Smooth muscle cell (in vitro differentiated cells): ENCODE measurements at regions not wholly inside any gene's neighbourhood (a gene's known extent, or its start where the extent isn't known, plus 50 kb on each side); places are given as distances from the start of the nearest gene placed in this dataset.

Experiments used
- DNase-seq: peaks from one replicate; lab custom pipeline; 2025; ENCODE audit not compliant: unreplicated experiment; lab: John Stamatoyannopoulos, UW
- H2AFZ ChIP-seq: fragments of 200-600 bp; sonication (generic); 2 replicates; pipeline ENCODE4 v1.6.0; 2016; ENCODE audit warnings: antibody characterized with exemption, low read depth, mild to moderate bottlenecking
- H3F3A ChIP-seq: fragments of 200-600 bp; sonication (generic); 2 replicates; pipeline ENCODE4 v1.6.0; 2017; ENCODE audit warnings: antibody characterized with exemption, low read depth
- H3K27ac ChIP-seq: fragments of 200-600 bp; sonication (generic); 2 replicates; pipeline ENCODE4 v1.5.1; 2016; ENCODE audit warnings: low read depth, mild to moderate bottlenecking
- H3K27me3 ChIP-seq: fragments of 200-600 bp; sonication (generic); 2 replicates; pipeline ENCODE4 v1.6.1; 2016; ENCODE audit warnings: low read depth, mild to moderate bottlenecking
- H3K36me3 ChIP-seq: fragments of 200-600 bp; sonication (generic); 2 replicates; pipeline ENCODE4 v1.5.1; 2016; ENCODE audit warnings: low read depth
- H3K4me1 ChIP-seq: fragments of 200-600 bp; sonication (generic); 2 replicates; pipeline ENCODE4 v1.5.1; 2016; ENCODE audit warnings: low read depth
- H3K4me2 ChIP-seq: fragments of 200-600 bp; sonication (generic); 2 replicates; pipeline ENCODE4 v1.6.0; 2016; ENCODE audit warnings: mild to moderate bottlenecking
- H3K4me3 ChIP-seq: fragments of 200-600 bp; sonication (generic); 2 replicates; pipeline ENCODE4 v1.5.1; 2016; ENCODE audit warnings: mild to moderate bottlenecking
- H3K79me2 ChIP-seq: fragments of 200-600 bp; sonication (generic); 2 replicates; pipeline ENCODE4 v1.6.0; 2016; ENCODE audit warnings: low read depth, mild to moderate bottlenecking
- H3K9ac ChIP-seq: fragments of 200-600 bp; sonication (generic); 2 replicates; pipeline ENCODE4 v1.6.0; 2016; ENCODE audit warnings: low read depth
- H3K9me3 ChIP-seq: fragments of 200-600 bp; sonication (generic); replicated peaks from 2 replicates; pipeline ENCODE4 v1.5.1; 2016; ENCODE audit warnings: low read depth
- H4K20me1 ChIP-seq: fragments of 200-600 bp; sonication (generic); 2 replicates; pipeline ENCODE4 v1.6.0; 2016; ENCODE audit warnings: low read depth
- WGBS: methylation state at CpG from one replicate; pipeline ENCODE4 v1.1.7; 2016; ENCODE audit warnings: low lambda C conversion rate; 5-methylcytosine and 5-hydroxymethylcytosine counted together
- TF ChIP-seq, protein P1 (sequence below): fragments of 200-600 bp; sonication (generic); IDR thresholded peaks from 2 replicates; pipeline ENCODE4 v1.5.1; 2017; ENCODE audit warnings: borderline replicate concordance, mild to moderate bottlenecking, antibody characterized with exemption; ENCODE audit not compliant: insufficient read depth, poor library complexity, severe bottlenecking

- no peaks in the 10 kb centered on the region for H3K4me1 ChIP-seq
- no peaks in the 10 kb centered on the region for H3K27me3 ChIP-seq
- no peak for DNase-seq
- H4K20me1 ChIP-seq, result no peaks in the 10 kb centered on the region
- 83% methylated on average over 7 of the region's 7 CpGs for WGBS
- H3K36me3 ChIP-seq, result no peaks in the 10 kb centered on the region
- no peak overlapping the region for H3K27ac ChIP-seq
- H3K4me3 ChIP-seq, result no peak overlapping the region
- H3K9me3 ChIP-seq, result no peaks in the 10 kb centered on the region
- H3K9ac ChIP-seq, result no peak overlapping the region
- H2AFZ ChIP-seq, result no peak overlapping the region
- H3K4me2 ChIP-seq, result no peak overlapping the region
- TF ChIP-seq, protein P1, sequence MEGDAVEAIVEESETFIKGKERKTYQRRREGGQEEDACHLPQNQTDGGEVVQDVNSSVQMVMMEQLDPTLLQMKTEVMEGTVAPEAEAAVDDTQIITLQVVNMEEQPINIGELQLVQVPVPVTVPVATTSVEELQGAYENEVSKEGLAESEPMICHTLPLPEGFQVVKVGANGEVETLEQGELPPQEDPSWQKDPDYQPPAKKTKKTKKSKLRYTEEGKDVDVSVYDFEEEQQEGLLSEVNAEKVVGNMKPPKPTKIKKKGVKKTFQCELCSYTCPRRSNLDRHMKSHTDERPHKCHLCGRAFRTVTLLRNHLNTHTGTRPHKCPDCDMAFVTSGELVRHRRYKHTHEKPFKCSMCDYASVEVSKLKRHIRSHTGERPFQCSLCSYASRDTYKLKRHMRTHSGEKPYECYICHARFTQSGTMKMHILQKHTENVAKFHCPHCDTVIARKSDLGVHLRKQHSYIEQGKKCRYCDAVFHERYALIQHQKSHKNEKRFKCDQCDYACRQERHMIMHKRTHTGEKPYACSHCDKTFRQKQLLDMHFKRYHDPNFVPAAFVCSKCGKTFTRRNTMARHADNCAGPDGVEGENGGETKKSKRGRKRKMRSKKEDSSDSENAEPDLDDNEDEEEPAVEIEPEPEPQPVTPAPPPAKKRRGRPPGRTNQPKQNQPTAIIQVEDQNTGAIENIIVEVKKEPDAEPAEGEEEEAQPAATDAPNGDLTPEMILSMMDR, result no peak
- H3K79me2 ChIP-seq, result no peaks in the 10 kb centered on the region
- no peaks in the 10 kb centered on the region for H3F3A ChIP-seq
These were observed 59.3 kb upstream of the MYCN start for GRCh38 chr2:15881120-15881433.

GRCh38 chr2:15881676-15882075 lies 58.7 kb upstream of the MYCN start:
- H3F3A ChIP-seq, result no peaks in the 10 kb centered on the region
- H3K27me3 ChIP-seq, result no peaks in the 10 kb centered on the region
- no peaks in the 10 kb centered on the region for H4K20me1 ChIP-seq
- H3K79me2 ChIP-seq, result no peaks in the 10 kb centered on the region
- TF ChIP-seq, protein P1, result no peak
- no peaks in the 10 kb centered on the region for H3K36me3 ChIP-seq
- no peaks in the 10 kb centered on the region for H3K9me3 ChIP-seq
- H3K27ac ChIP-seq, result no peak overlapping the region
- no peak overlapping the region for H3K4me2 ChIP-seq
- H3K4me1 ChIP-seq, result no peaks in the 10 kb centered on the region
- DNase-seq, result no peak
- WGBS, result 96% methylated on average over 2 of the region's 2 CpGs
- H2AFZ ChIP-seq, result no peak overlapping the region
- no peak overlapping the region for H3K9ac ChIP-seq
- H3K4me3 ChIP-seq, result no peak overlapping the region

GRCh38 chr2:15882761-15883497 lies 57.4 kb upstream of the MYCN start:
- Histone ChIP-seq H3K79me2 (no peaks in the 10 kb centered on the region), H3K9me3 (no peaks in the 10 kb centered on the region), H3K4me1 (no peaks in the 10 kb centered on the region), H3F3A (no peaks in the 10 kb centered on the region), H3K9ac (no peak overlapping the region), H3K27me3 (no peaks in the 10 kb centered on the region), H2AFZ (no peak overlapping the region), H4K20me1 (no peaks in the 10 kb centered on the region), H3K4me2 (no peak overlapping the region), H3K4me3 (no peak overlapping the region), H3K36me3 (no peaks in the 10 kb centered on the region), H3K27ac (no peak overlapping the region)
- DNase-seq, result no peak
- TF ChIP-seq, protein P1, result no peak
- WGBS, result 91% methylated on average over 5 of the region's 5 CpGs

- WGBS, result 74% methylated on average over 2 of the region's 2 CpGs
- DNase-seq, result no peak
- H3K4me3 ChIP-seq, result no peak overlapping the region
- no peak overlapping the region for H3K27ac ChIP-seq
- peaks cover 3% of the 10 kb centered on the region for H3K4me1 ChIP-seq
- H3F3A ChIP-seq, result no peaks in the 10 kb centered on the region
- H3K9ac ChIP-seq, result no peak overlapping the region
- no peaks in the 10 kb centered on the region for H3K36me3 ChIP-seq
- H3K27me3 ChIP-seq, result no peaks in the 10 kb centered on the region
- TF ChIP-seq, protein P1, result no peak
- no peaks in the 10 kb centered on the region for H3K9me3 ChIP-seq
- H2AFZ ChIP-seq, result no peak overlapping the region
- no peak overlapping the region for H3K4me2 ChIP-seq
- H3K79me2 ChIP-seq, result no peaks in the 10 kb centered on the region
- H4K20me1 ChIP-seq, result no peaks in the 10 kb centered on the region
These were observed 56.7 kb upstream of the MYCN start for GRCh38 chr2:15883684-15884083.
